ENCODE measurements at regions not wholly inside any gene's neighbourhood (a gene's known extent, or its start where the extent isn't known, plus 50 kb on each side); places are given as distances from the start of the nearest gene placed in this dataset.

- TF ChIP-seq CTCF (IDR thresholded peaks at IDR 0.05) = no peak
Measured at GRCh38 chr5:27403243-27403882, 365.0 kb upstream of the CDH9 start.

GRCh38 chr5:27402828-27403227 lies 364.4 kb upstream of the CDH9 start:
- no peak for TF ChIP-seq CTCF (IDR thresholded peaks at IDR 0.05)

- TF ChIP-seq CTCF (IDR thresholded peaks at IDR 0.05) = no peak
Measured at GRCh38 chr5:27396998-27397397, 358.6 kb upstream of the CDH9 start.

GRCh38 chr5:27392716-27393115 lies 354.3 kb upstream of the CDH9 start:
- TF ChIP-seq CTCF (IDR thresholded peaks at IDR 0.05) = no peak

- no peak for TF ChIP-seq CTCF (IDR thresholded peaks at IDR 0.05)
Measured at GRCh38 chr5:27389696-27390095, 351.3 kb upstream of the CDH9 start.

DNA sequence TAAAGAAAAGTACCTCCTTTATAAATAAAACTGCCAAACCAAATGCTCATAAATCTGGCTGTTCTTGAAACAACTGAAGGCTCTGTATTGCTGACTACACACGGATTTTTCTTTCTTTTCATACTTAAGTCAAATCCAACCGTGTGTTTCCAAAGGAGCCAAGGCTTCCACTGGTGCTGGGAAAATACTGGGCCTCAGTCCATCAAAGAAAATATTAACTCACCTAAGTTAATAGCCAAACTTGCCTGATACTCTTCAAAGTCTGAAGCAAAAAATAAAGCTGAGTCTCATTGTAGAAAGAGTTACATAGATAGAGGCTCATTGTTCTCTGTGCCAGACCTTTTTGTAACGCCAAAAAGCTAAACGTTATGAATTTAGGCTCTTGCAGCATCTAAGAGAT lies 350.4 kb upstream of the CDH9 start:
- TF ChIP-seq CTCF (IDR thresholded peaks at IDR 0.05) = no peak

DNA sequence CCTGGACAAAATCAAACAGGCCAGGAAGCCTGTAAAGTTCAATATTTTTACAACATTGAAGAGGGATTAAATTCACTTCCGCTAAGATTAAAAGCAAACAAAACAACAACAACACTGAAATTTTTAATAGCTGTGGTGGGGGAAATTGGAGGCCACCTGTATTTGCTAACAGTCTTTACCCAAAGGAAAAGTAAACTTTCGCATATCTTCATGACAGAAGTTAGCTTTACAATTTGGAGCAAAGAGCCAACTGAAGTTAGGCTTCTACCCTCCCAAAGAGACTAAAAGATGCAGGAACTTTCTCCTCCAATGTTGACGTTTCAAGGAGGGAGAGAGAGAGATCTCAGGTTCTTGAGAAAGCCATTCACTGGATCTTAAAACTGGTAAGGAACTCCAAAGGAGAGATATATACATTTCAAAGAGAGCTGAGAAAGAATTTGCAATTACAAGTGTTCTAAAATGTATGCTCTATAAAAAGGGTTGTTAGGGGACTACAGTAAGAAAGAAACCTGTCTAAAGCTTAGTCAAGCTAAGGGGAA lies 349.2 kb upstream of the CDH9 start:
- TF ChIP-seq CTCF (IDR thresholded peaks at IDR 0.05) = no peak

DNA sequence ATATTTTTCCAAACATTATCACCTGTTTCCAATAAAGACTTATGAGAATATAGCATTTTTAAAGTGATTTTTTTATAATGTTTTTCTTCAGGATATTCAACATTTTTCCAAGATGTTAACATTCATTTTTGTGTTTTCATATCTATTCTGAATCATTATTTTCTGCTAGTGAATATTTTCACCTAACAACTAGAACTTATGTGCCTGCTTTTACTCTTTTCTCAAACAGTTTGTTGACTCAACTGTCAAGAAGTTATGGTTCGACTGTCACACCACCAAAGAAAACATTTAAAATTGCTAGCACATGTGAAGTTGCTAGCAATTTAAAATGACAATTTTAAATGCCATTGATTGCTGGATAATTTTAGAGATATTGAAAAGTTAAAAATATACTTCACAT lies 343.3 kb upstream of the CDH9 start:
- TF ChIP-seq CTCF (IDR thresholded peaks at IDR 0.05) = no peak
